GM18498 (cell line): ENCODE measurements at regions not wholly inside any gene's neighbourhood (a gene's known extent, or its start where the extent isn't known, plus 50 kb on each side); places are given as distances from the start of the nearest gene placed in this dataset.
A peak's percentile ranks its signal among the peaks of the same experiment; 100 is the strongest.

Source experiments
- ATAC-seq: cut with Tn5 transposase; IDR thresholded peaks from one replicate; pipeline ENCODE4 v1.9.1; 2021; ENCODE audit warnings: mild to moderate bottlenecking, moderate library complexity; ENCODE audit not compliant: unreplicated experiment

DNA sequence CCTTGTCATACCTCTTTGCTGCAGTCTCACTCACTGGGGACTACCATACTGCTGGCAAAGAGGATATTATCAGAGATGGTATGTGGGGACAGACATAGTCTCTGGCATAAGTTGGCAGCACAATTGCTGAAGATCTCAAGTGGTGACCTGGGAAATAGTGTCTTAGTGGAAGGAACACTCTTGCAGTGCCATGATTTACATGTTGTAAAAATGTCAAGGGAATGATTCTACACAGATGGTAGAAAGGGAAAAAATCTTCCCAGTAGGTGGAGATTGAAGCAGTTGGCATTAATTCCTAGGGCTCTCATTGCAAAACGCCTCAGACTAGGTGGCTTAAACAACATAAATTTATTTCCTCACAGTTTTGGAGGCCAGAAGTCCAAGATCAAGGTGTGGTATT lies 662.2 kb downstream of the DHX35 start:
- no peak for ATAC-seq

DNA sequence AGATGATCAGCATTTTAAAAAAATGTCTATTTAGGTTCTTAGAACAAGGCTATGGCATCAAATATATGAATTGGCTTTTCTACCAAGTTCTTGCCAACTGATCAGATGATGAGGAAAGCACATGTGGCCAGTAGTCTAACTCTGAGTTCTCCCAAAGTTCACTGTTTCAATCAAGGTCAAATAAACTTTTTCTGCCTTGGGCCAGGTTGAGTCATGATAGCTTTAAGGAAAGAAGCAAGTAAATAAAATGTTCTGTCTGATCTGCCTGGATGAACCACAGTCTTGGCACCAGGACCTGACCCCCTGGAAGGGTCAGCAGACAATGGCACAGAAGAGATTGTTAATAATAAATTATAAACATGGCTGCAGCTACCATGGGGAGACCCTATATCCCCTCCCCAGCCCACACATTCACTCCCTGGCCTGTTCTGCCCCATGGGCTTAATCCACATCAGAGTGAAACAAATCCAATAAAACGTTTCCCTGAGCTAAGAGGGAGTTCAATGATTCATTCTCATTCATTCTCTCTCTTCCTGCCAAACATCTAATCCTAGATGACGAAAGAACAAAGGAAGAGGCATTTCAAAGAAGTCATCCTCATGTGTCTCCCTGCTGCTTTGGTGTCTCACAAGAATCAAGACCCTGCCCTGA lies 661.6 kb downstream of the DHX35 start:
- no peak for ATAC-seq

DNA sequence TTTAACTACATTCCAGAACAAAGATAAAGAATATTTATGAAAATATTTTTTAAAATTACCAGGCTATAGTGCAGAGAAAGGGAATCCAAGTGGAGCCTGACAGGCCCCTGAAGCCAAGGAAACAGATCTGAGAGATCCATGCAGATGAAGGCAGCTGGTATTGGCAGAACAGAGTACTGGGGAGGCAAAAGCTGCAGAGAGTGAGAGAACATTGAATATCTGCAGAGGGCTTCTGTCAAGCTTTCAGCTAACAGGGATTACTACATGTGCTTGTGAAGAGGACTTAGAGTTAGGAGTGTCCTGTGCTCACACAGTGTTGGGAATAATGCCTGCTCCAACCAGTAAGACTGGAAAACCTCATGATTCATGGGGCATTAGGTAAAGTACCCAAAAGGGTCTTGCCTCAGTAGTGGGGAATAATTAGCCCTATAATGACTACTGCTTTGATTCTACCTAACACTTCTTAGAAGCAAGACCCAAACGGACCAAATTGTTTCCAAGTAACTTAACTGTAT lies 657.2 kb downstream of the DHX35 start:
- ATAC-seq, result no peak

DNA sequence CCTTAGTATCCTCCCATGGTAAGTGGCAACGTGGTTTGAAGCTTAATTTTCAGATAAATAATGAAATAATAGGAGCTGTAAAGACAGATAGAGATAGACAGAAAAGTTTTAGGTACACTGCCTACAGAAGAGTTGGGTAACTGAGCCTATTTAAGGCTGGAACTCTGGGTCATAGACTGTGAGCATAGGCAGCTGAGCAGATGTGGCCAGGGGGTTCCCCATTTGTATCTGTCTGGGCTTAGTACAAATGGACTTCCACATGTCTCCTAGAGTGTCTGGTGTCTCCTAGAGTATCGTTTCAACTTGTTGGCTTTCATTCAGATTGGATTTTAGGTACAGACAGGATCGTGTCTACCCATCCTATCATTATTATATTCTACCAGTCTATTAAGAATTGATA lies 649.8 kb downstream of the DHX35 start:
- ATAC-seq, result no peak

DNA sequence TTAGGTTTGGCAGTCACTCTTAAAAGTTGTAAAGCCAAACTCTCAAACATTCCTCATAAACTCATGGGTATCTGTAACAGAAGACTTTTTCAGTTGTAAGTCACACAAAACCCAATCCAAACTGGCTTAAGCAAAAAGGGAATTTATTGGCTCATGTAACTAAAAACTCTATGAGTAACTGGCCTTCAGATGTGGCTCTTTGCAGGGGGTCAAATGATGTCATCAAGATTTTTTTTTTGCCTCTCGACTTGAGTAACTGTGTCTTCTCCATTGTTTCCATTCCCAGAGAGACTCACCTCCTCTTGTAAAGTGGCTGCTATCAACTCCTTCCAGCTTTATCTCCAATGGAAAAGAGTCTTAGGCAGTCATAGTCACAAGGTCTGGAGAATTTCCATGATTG lies 645.0 kb downstream of the DHX35 start:
- no peak for ATAC-seq

GRCh38 chr20:39605908-39606307 lies 643.8 kb downstream of the DHX35 start:
- no peak for ATAC-seq

- ATAC-seq, result no peak
Observed at GRCh38 chr20:39605361-39605760, 643.2 kb downstream of the DHX35 start.

DNA sequence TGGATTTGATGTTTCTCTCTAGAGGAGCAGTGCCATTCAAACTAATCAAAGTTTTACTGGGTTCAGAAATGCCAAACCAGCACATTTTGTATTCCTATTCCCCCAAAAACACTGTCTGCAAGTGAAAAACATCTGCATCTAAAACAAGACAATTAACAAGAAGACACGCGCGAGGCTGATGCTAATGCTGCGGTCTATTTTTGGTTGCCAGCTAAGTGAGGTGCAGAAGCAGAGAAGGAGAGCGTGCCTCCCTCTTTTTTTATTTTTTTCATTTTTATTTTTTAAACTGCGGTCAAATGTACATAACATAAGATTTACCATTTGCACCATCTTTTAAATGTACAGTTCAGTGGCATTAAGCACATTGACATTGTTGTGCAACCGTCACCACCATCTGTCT lies 641.1 kb downstream of the DHX35 start:
- ATAC-seq, result no peak

DNA sequence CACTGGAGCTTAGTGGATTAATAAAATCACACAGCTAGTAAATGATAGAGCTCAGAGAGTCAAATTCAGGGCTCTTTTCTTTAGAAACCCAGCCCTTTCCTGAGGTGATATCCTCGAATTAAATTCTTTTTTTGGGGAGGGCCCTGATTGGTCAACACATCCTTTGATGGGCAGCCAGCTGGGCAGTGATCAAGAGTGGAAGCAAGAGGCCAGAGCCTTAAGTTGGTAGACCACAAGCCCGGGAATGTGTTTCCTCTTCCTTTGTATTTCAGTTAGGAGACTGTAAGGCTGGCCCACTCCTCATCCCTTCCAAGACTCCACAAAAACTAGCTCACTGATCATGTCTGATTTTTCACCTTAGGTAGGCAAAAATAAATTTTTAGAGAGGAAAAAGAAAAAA lies 640.5 kb downstream of the DHX35 start:
- ATAC-seq, result no peak

DNA sequence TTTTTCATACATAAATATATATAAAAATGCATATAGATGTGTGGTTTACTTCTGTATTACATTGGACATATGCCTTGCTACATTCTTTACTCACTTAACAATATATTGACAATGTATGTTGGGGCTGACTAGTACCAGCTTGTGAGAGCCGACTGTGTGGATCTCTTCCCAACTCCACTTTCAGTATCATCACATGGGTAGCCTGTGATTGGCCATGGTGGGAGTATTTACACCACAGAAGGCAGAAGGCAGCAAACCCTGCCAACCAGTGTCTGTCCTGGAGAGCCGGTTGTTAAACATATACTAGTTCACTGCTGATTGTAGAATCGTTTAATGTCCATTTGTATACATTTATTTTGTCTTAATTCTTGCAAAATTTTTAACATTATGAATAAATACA lies 638.7 kb downstream of the DHX35 start:
- ATAC-seq, result no peak

- no peak for ATAC-seq
Observed at GRCh38 chr20:39600156-39600555, 638.0 kb downstream of the DHX35 start.

- ATAC-seq, result no peak
Observed at GRCh38 chr20:39596554-39596953, 634.4 kb downstream of the DHX35 start.

- no peak for ATAC-seq
Observed at GRCh38 chr20:39592371-39592770, 630.2 kb downstream of the DHX35 start.

DNA sequence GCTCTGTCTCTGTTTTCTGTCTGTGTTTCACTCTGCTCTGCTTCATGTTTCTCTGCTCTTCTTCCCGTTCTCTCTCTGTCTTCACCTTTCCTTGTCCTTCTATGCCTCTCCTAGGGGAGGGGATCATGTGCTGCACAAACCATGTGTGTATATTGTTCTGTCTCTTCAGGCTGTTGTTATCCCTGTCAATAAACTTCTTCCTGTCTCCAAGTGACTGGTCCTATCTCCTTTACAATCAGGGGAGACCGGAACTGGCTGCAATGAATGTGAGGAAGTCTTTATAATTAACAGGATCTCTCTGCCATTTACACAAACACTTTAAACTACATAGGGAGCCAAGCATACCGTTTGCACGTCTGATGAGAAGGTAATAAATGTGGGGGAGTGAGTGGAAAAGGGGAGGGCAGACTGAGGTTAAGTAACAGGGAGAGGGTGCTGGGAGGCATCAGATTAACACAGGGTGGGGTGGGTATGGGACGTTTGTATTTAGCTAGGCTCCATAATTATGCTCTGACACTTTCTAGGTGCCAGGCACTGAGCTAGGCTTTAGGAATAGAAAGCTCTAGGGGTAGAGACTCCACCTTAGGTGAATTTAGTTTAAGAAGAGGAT lies 626.1 kb downstream of the DHX35 start:
- ATAC-seq, result no peak

- no peak for ATAC-seq
Observed at GRCh38 chr20:39581034-39581433, 618.9 kb downstream of the DHX35 start.

DNA sequence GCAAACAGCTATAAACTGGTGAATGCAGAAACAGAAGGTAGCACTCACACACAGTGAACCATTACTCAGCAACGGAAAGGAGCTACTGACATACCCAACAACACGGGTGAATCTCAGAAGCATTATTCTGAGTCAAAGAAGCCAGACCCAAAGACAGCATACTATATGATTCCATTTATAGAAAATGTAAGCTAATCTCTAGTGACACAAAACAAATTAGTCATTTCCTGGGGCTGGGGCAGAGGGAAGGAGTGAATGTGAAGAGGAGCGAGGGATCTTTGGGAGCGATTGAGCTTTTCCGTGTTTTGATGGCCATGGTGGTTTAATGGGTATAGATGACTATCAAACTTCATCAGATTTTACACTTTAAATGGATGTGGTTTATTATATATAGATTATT lies 614.6 kb downstream of the DHX35 start:
- no peak for ATAC-seq

GRCh38 chr20:39574061-39574460 lies 611.9 kb downstream of the DHX35 start:
- ATAC-seq, result no peak

DNA sequence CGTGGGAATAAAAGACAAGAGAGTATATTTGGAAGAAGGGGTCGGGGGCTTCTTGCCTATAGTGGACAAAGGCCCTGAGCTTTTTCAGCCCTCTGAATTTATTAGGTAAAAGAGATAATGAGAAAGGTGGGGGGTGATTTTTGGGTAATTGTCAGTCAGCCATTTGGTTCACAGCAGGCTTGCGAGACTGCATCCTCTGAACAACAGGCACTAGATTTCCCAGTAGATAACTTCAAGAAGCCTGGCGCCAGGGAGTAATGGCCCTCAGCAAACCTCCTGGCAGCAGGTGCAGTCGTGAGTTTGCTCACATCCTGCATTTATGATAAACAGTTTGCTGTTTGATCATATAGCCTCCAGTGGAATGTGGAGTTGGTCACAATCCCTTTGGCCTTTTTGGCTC lies 609.0 kb downstream of the DHX35 start:
- ATAC-seq, result no peak

GRCh38 chr20:39568109-39568508 lies 606.0 kb downstream of the DHX35 start:
- no peak for ATAC-seq

GRCh38 chr20:39563349-39563748 lies 601.2 kb downstream of the DHX35 start:
- ATAC-seq, result peak; percentile 61

DNA sequence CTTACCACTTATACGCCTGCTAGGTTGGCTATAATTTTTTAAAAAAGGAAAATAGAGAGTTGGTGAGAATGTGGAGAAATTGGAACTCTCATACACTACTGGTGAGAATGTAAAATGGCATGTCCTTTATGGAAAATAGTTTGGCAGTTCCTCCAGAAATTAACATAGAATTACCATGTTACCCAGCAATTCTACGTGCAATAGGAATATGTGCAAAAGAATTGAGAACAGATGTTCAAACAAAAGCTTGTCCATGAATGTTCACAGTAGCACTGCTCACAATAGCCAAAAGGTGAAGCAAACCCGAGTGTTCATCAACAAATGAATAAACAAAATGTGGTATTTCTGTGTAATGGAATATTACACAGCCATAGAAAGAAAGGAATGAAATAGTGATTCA lies 592.2 kb downstream of the DHX35 start:
- ATAC-seq, result no peak

- ATAC-seq, result no peak
Observed at GRCh38 chr20:39553120-39553519, 591.0 kb downstream of the DHX35 start.

- no peak for ATAC-seq
Observed at GRCh38 chr20:39549733-39550132, 587.6 kb downstream of the DHX35 start.
